Head of caudate nucleus (tissue), 42 donors: ENCODE measurements at regions not wholly inside any gene's neighbourhood (a gene's known extent, or its start where the extent isn't known, plus 50 kb on each side); places are given as distances from the start of the nearest gene placed in this dataset.
"Not testable (repeated sequence)": the region's sequence is repeated elsewhere in the genome, so short reads cannot be mapped to it uniquely, and the experiment has no call there.

Source experiments
- DNase-seq, 42 donors: peaks; one replicate each; pipeline versions ENCODE4 v3.0.0 to v3.0.0-alpha.2; 2020 to 2021; ENCODE audit warnings: mixed read lengths in 7 of 42
- intact Hi-C: fragments of 100-400 bp; cut with DNase I; formaldehyde crosslinking; loops from one replicate; pipeline ENCODE4 v1.15.0; 2022

GRCh38 chr2:122660786-122661634 is 905.6 kb downstream of the TSN start:
- intact Hi-C loops: no loop called here
- DNase-seq: no peak

- peak in 1 of 42 donors; percentile 8 for DNase-seq
- intact Hi-C loops: no loop called here
Measured at GRCh38 chr2:122663620-122664019, 908.2 kb downstream of the TSN start.

- no peak for DNase-seq
Measured at GRCh38 chr2:122669627-122670026, 914.2 kb downstream of the TSN start.

GRCh38 chr2:122670897-122671296 is 915.4 kb downstream of the TSN start:
- DNase-seq: no peak
- intact Hi-C loops: no loop called here

More at GRCh38 chr2:122669627-122670026, 914.2 kb downstream of the TSN start:
- intact Hi-C loops: no loop called here

GRCh38 chr2:122680662-122681061 is 925.2 kb downstream of the TSN start:
- intact Hi-C loops: no loop called here
- DNase-seq: no peak

GRCh38 chr2:122681626-122682025 is 926.2 kb downstream of the TSN start:
- intact Hi-C loops: no loop called here
- DNase-seq: no peak

GRCh38 chr2:122682356-122682755 is 926.9 kb downstream of the TSN start:
- intact Hi-C loops: no loop called here
- DNase-seq: peak in 3 of 42 donors; percentile 7 to 33 (median 11)

GRCh38 chr2:122683018-122683417 is 927.6 kb downstream of the TSN start:
- DNase-seq: no peak
- intact Hi-C loops: no loop called here

- intact Hi-C loops: no loop called here
- no peak for DNase-seq
Measured at GRCh38 chr2:122692400-122693083, 937.1 kb downstream of the TSN start.

- intact Hi-C loops: no loop called here
- DNase-seq: no peak
Measured at GRCh38 chr2:122697415-122697814, 942.0 kb downstream of the TSN start.

GRCh38 chr2:122703676-122704075 is 948.2 kb downstream of the TSN start:
- intact Hi-C loops: no loop called here
- no peak for DNase-seq

- no peak for DNase-seq
- intact Hi-C loops: no loop called here
Measured at GRCh38 chr2:122704109-122704563, 948.7 kb downstream of the TSN start.

- DNase-seq: no peak
- intact Hi-C loops: no loop called here
Measured at GRCh38 chr2:122705746-122706145, 950.3 kb downstream of the TSN start.

- intact Hi-C loops: no loop called here
- no peak for DNase-seq
Measured at GRCh38 chr2:122706757-122707223, 951.3 kb downstream of the TSN start.

GRCh38 chr2:122707224-122707824 is 951.9 kb downstream of the TSN start:
- intact Hi-C loops: no loop called here
- no peak for DNase-seq

- intact Hi-C loops: no loop called here
- DNase-seq: no peak
Measured at GRCh38 chr2:122710049-122710448, 954.6 kb downstream of the TSN start.

- intact Hi-C loops: no loop called here
- no peak for DNase-seq
Measured at GRCh38 chr2:122713800-122714199, 958.3 kb downstream of the TSN start.

- DNase-seq, intact Hi-C loops: not testable (repeated sequence)
Measured at GRCh38 chr2:122720822-122721221, 965.4 kb downstream of the TSN start.

- intact Hi-C loops: no loop called here
- no peak for DNase-seq
Measured at GRCh38 chr2:122734766-122735424, 979.4 kb downstream of the TSN start.
